DOHH2 (cell line): ENCODE measurements at regions not wholly inside any gene's neighbourhood (a gene's known extent, or its start where the extent isn't known, plus 50 kb on each side); places are given as distances from the start of the nearest gene placed in this dataset.

Experiments
- EZH2phosphoT487 ChIP-seq: fragments of 200-600 bp; sonication (generic); IDR thresholded peaks from 2 replicates; pipeline ENCODE4 v1.6.1; 2017; ENCODE audit warnings: borderline replicate concordance, mild to moderate bottlenecking, antibody characterized with exemption, low read length, moderate library complexity, mixed read lengths
- TF ChIP-seq, protein P1 (sequence below): fragments of 200-600 bp; sonication (generic); IDR thresholded peaks from one replicate; pipeline ENCODE4 v1.5.1; 2014; ENCODE audit warnings: antibody characterized with exemption, mild to moderate bottlenecking, low read depth, low read length; ENCODE audit not compliant: poor library complexity, severe bottlenecking

- TF ChIP-seq, protein P1, sequence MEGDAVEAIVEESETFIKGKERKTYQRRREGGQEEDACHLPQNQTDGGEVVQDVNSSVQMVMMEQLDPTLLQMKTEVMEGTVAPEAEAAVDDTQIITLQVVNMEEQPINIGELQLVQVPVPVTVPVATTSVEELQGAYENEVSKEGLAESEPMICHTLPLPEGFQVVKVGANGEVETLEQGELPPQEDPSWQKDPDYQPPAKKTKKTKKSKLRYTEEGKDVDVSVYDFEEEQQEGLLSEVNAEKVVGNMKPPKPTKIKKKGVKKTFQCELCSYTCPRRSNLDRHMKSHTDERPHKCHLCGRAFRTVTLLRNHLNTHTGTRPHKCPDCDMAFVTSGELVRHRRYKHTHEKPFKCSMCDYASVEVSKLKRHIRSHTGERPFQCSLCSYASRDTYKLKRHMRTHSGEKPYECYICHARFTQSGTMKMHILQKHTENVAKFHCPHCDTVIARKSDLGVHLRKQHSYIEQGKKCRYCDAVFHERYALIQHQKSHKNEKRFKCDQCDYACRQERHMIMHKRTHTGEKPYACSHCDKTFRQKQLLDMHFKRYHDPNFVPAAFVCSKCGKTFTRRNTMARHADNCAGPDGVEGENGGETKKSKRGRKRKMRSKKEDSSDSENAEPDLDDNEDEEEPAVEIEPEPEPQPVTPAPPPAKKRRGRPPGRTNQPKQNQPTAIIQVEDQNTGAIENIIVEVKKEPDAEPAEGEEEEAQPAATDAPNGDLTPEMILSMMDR: no peak
- TF ChIP-seq EZH2phosphoT487: no peak
These were observed 159.2 kb upstream of the FAM241A start for GRCh38 chr4:111986095-111986494.
